Hepatocyte (in vitro differentiated cells): ENCODE measurements at regions not wholly inside any gene's neighbourhood (a gene's known extent, or its start where the extent isn't known, plus 50 kb on each side); places are given as distances from the start of the nearest gene placed in this dataset.

Source experiments
- DNase-seq: peaks from one replicate; pipeline ENCODE4 v3.0.0-alpha.2; 2016; ENCODE audit warnings: low spot score
- H2AFZ ChIP-seq: fragments of 200-600 bp; sonication (generic); 2 replicates; pipeline ENCODE4 v1.6.0; 2016; ENCODE audit warnings: antibody characterized with exemption, mild to moderate bottlenecking
- H3K27ac ChIP-seq: fragments of 200-600 bp; sonication (generic); 2 replicates; pipeline ENCODE4 v1.5.1; 2016; ENCODE audit warnings: mild to moderate bottlenecking
- H3K27me3 ChIP-seq: fragments of 200-600 bp; sonication (generic); 2 replicates; pipeline ENCODE4 v1.6.1; 2016
- H3K36me3 ChIP-seq: fragments of 200-600 bp; sonication (generic); replicated peaks from 2 replicates; pipeline ENCODE4 v1.5.1; 2016; ENCODE audit warnings: low read depth; ENCODE audit not compliant: insufficient read depth
- H3K4me1 ChIP-seq: fragments of 200-600 bp; sonication (generic); 2 replicates; pipeline ENCODE4 v1.5.1; 2016; ENCODE audit warnings: mild to moderate bottlenecking, moderate library complexity; ENCODE audit not compliant: insufficient read depth
- H3K4me2 ChIP-seq: fragments of 200-600 bp; sonication (generic); 2 replicates; pipeline ENCODE4 v1.6.0; 2016
- H3K4me3 ChIP-seq: fragments of 200-600 bp; sonication (generic); 2 replicates; pipeline ENCODE4 v1.5.1; 2016; ENCODE audit warnings: mild to moderate bottlenecking
- H3K79me2 ChIP-seq: fragments of 200-600 bp; sonication (generic); 2 replicates; pipeline ENCODE4 v1.6.0; 2017; ENCODE audit warnings: mild to moderate bottlenecking
- H3K9me2 ChIP-seq: fragments of 200-600 bp; sonication (generic); replicated peaks from 2 replicates; pipeline ENCODE4 v1.6.0; 2017; ENCODE audit warnings: mild to moderate bottlenecking; ENCODE audit not compliant: insufficient read depth
- H3K9me3 ChIP-seq: fragments of 200-600 bp; sonication (generic); 2 replicates; pipeline ENCODE4 v1.5.1; 2016; ENCODE audit warnings: low read depth, mild to moderate bottlenecking
- H4K20me1 ChIP-seq: fragments of 200-600 bp; sonication (generic); 2 replicates; pipeline ENCODE4 v1.6.0; 2016; ENCODE audit warnings: mild to moderate bottlenecking; ENCODE audit not compliant: insufficient read depth, poor library complexity, severe bottlenecking
- EZH2 ChIP-seq: fragments of 200-600 bp; sonication (generic); IDR thresholded peaks from 2 replicates; pipeline ENCODE4 v1.6.1; 2016; ENCODE audit warnings: antibody characterized with exemption, mild to moderate bottlenecking, borderline replicate concordance
- EZH2phosphoT487 ChIP-seq: fragments of 200-600 bp; sonication (generic); IDR thresholded peaks from one replicate; pipeline ENCODE4 v1.6.1; 2018; ENCODE audit warnings: antibody characterized with exemption, mild to moderate bottlenecking, low read depth, moderate library complexity; ENCODE audit not compliant: unreplicated experiment, severe bottlenecking
- WGBS: methylation state at CpG from one replicate; pipeline ENCODE4 v1.1.6; 2016; ENCODE audit warnings: low lambda C conversion rate; ENCODE audit errors: missing lambda C conversion rate; 5-methylcytosine and 5-hydroxymethylcytosine counted together
- TF ChIP-seq, protein P1 (sequence below): fragments of 200-600 bp; sonication (generic); IDR thresholded peaks from 2 replicates; pipeline ENCODE4 v1.5.1; 2016; ENCODE audit warnings: antibody characterized with exemption, mild to moderate bottlenecking; ENCODE audit not compliant: poor library complexity

- WGBS, result 64% methylated on average over 1 of the region's 1 CpG
Measured at GRCh38 chr1:60935599-60936110, 146.7 kb upstream of the NFIA start.

GRCh38 chr1:60930130-60930529 lies 152.2 kb upstream of the NFIA start:
- Histone ChIP-seq H3K36me3 (no peaks in the 10 kb centered on the region), H3K9me3 (no peaks in the 10 kb centered on the region), H3K79me2 (no peaks in the 10 kb centered on the region), H3K4me2 (no peak overlapping the region), H3K4me3 (no peak overlapping the region), H3K27me3 (no peaks in the 10 kb centered on the region), H4K20me1 (no peaks in the 10 kb centered on the region), H2AFZ (no peak overlapping the region), H3K9me2 (no peaks in the 10 kb centered on the region), H3K4me1 (no peaks in the 10 kb centered on the region), H3K27ac (no peak overlapping the region)
- DNase-seq, result no peak
- TF ChIP-seq, protein P1, sequence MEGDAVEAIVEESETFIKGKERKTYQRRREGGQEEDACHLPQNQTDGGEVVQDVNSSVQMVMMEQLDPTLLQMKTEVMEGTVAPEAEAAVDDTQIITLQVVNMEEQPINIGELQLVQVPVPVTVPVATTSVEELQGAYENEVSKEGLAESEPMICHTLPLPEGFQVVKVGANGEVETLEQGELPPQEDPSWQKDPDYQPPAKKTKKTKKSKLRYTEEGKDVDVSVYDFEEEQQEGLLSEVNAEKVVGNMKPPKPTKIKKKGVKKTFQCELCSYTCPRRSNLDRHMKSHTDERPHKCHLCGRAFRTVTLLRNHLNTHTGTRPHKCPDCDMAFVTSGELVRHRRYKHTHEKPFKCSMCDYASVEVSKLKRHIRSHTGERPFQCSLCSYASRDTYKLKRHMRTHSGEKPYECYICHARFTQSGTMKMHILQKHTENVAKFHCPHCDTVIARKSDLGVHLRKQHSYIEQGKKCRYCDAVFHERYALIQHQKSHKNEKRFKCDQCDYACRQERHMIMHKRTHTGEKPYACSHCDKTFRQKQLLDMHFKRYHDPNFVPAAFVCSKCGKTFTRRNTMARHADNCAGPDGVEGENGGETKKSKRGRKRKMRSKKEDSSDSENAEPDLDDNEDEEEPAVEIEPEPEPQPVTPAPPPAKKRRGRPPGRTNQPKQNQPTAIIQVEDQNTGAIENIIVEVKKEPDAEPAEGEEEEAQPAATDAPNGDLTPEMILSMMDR, result no peak
- 77% methylated on average over 3 of the region's 3 CpGs for WGBS

More at GRCh38 chr1:60935599-60936110, 146.7 kb upstream of the NFIA start:
- Histone ChIP-seq H3K4me2 (no peak overlapping the region), H4K20me1 (no peaks in the 10 kb centered on the region), H3K4me1 (no peaks in the 10 kb centered on the region), H3K79me2 (no peaks in the 10 kb centered on the region), H3K36me3 (no peaks in the 10 kb centered on the region), H3K9me2 (no peaks in the 10 kb centered on the region), H3K27me3 (no peaks in the 10 kb centered on the region), H3K27ac (no peak overlapping the region), H3K4me3 (no peak overlapping the region), H2AFZ (no peak overlapping the region), H3K9me3 (no peaks in the 10 kb centered on the region)
- no peak for TF ChIP-seq EZH2phosphoT487
- TF ChIP-seq EZH2, result no peak
- TF ChIP-seq, protein P1, result no peak
- no peak for DNase-seq

- Histone ChIP-seq H3K9me2 (no peaks in the 10 kb centered on the region), H3K9me3 (no peaks in the 10 kb centered on the region), H3K4me1 (peaks cover 31% of the 10 kb centered on the region), H3K79me2 (no peaks in the 10 kb centered on the region), H3K27me3 (no peaks in the 10 kb centered on the region), H3K4me2 (no peak overlapping the region), H3K4me3 (no peak overlapping the region), H2AFZ (no peak overlapping the region), H3K36me3 (no peaks in the 10 kb centered on the region), H3K27ac (no peak overlapping the region), H4K20me1 (no peaks in the 10 kb centered on the region)
- TF ChIP-seq EZH2phosphoT487 (no peak), EZH2 (no peak)
- TF ChIP-seq, protein P1, result no peak
- DNase-seq, result no peak
- 73% methylated on average over 14 of the region's 14 CpGs for WGBS
Measured at GRCh38 chr1:60924964-60925798, 157.2 kb upstream of the NFIA start.
